ENCODE measurements at regions not wholly inside any gene's neighbourhood (a gene's known extent, or its start where the extent isn't known, plus 50 kb on each side); places are given as distances from the start of the nearest gene placed in this dataset.
A peak's percentile ranks its signal among the peaks of the same experiment; 100 is the strongest.

- no peak for DNase-seq
Observed at GRCh38 chr15:37720267-37720666, 214.2 kb upstream of the TMCO5A start.

GRCh38 chr15:37731146-37731746 is 203.2 kb upstream of the TMCO5A start:
- DNase-seq: no peak

- DNase-seq: no peak
Observed at GRCh38 chr15:37733628-37734027, 200.8 kb upstream of the TMCO5A start.

GRCh38 chr15:37740623-37741141 is 193.8 kb upstream of the TMCO5A start:
- no peak for DNase-seq

- DNase-seq: no peak
Observed at GRCh38 chr15:37743826-37744225, 190.6 kb upstream of the TMCO5A start.

- DNase-seq: no peak
Observed at GRCh38 chr15:37744521-37744920, 189.9 kb upstream of the TMCO5A start.

GRCh38 chr15:37751401-37751800 is 183.0 kb upstream of the TMCO5A start:
- no peak for DNase-seq

GRCh38 chr15:37756407-37756806 is 178.0 kb upstream of the TMCO5A start:
- no peak for DNase-seq

- no peak for DNase-seq
Observed at GRCh38 chr15:37758412-37758811, 176.0 kb upstream of the TMCO5A start.

GRCh38 chr15:37764733-37765191 is 169.7 kb upstream of the TMCO5A start:
- peak; percentile 8 for DNase-seq

GRCh38 chr15:37765786-37766185 is 168.7 kb upstream of the TMCO5A start:
- peak; percentile 53 for DNase-seq

- no peak for DNase-seq
Observed at GRCh38 chr15:37767841-37768455, 166.5 kb upstream of the TMCO5A start.

GRCh38 chr15:37771465-37771864 is 163.0 kb upstream of the TMCO5A start:
- DNase-seq: peak; percentile 14

- DNase-seq: no peak
Observed at GRCh38 chr15:37773111-37773860, 161.2 kb upstream of the TMCO5A start.

GRCh38 chr15:37774961-37775360 is 159.5 kb upstream of the TMCO5A start:
- no peak for DNase-seq

- DNase-seq: no peak
Observed at GRCh38 chr15:37777006-37777405, 157.4 kb upstream of the TMCO5A start.

GRCh38 chr15:37783290-37783689 is 151.2 kb upstream of the TMCO5A start:
- DNase-seq: no peak

- DNase-seq: no peak
Observed at GRCh38 chr15:37788330-37788729, 146.1 kb upstream of the TMCO5A start.

GRCh38 chr15:37788767-37789396 is 145.6 kb upstream of the TMCO5A start:
- no peak for DNase-seq

- no peak for DNase-seq
Observed at GRCh38 chr15:37789397-37789786, 145.0 kb upstream of the TMCO5A start.

- no peak for DNase-seq
Observed at GRCh38 chr15:37789881-37790280, 144.6 kb upstream of the TMCO5A start.

GRCh38 chr15:37791693-37792092 is 142.7 kb upstream of the TMCO5A start:
- DNase-seq: no peak

- DNase-seq: no peak
Observed at GRCh38 chr15:37792351-37792750, 142.1 kb upstream of the TMCO5A start.
